ENCODE measurements at regions not wholly inside any gene's neighbourhood (a gene's known extent, or its start where the extent isn't known, plus 50 kb on each side); places are given as distances from the start of the nearest gene placed in this dataset.

GRCh38 chr1:103218821-103219220, 110.5 kb upstream of the COL11A1 start:
- peak overlapping the region; percentile 47; the same call in 1 of the 2 replicates for H3K27ac ChIP-seq
- TF ChIP-seq POLR2AphosphoS5 (IDR thresholded peaks at IDR 0.05; ENCODE audit: borderline replicate concordance, low read depth, low read length): no peak
- no peak for TF ChIP-seq EZH2 (IDR thresholded peaks at IDR 0.05)
- no peak for TF ChIP-seq FOXP2 (optimal IDR thresholded peaks at IDR 0.05; ENCODE audit: control extremely low read depth, extremely low read length, insufficient read depth)
- no peak overlapping the region for H3K4me3 ChIP-seq
- DNase-seq (ENCODE audit: low read depth, low spot score): no peak
- no peaks in the 10 kb centered on the region for H3K9me3 ChIP-seq (ENCODE audit: low read depth, low read length)
- H3K36me3 ChIP-seq (ENCODE audit: insufficient read depth, low read length): no peaks in the 10 kb centered on the region
- H3K9ac ChIP-seq (ENCODE audit: insufficient read length): no peak overlapping the region

- H3K36me3 ChIP-seq (ENCODE audit: insufficient read depth, low read length): no peaks in the 10 kb centered on the region
- no peak for DNase-seq (ENCODE audit: low read depth, low spot score)
- H3K27ac ChIP-seq: peak overlapping the region; percentile 47; the same call in 1 of the 2 replicates
- no peak for TF ChIP-seq FOXP2 (optimal IDR thresholded peaks at IDR 0.05; ENCODE audit: control extremely low read depth, extremely low read length, insufficient read depth)
- TF ChIP-seq POLR2AphosphoS5 (IDR thresholded peaks at IDR 0.05; ENCODE audit: borderline replicate concordance, low read depth, low read length): no peak
- TF ChIP-seq EZH2 (IDR thresholded peaks at IDR 0.05): no peak
- no peaks in the 10 kb centered on the region for H3K9me3 ChIP-seq (ENCODE audit: low read depth, low read length)
- H3K9ac ChIP-seq (ENCODE audit: insufficient read length): no peak overlapping the region
- H3K4me3 ChIP-seq: no peak overlapping the region
Measured at GRCh38 chr1:103218369-103218768, 110.0 kb upstream of the COL11A1 start.

GRCh38 chr1:103211073-103211472, 102.8 kb upstream of the COL11A1 start:
- no peak for DNase-seq (ENCODE audit: low read depth, low spot score)
- H3K9me3 ChIP-seq (ENCODE audit: low read depth, low read length): no peaks in the 10 kb centered on the region
- H3K27ac ChIP-seq: no peak overlapping the region
- H3K4me3 ChIP-seq: no peak overlapping the region
- H3K9ac ChIP-seq (ENCODE audit: insufficient read length): no peak overlapping the region
- TF ChIP-seq EZH2 (IDR thresholded peaks at IDR 0.05): no peak
- no peaks in the 10 kb centered on the region for H3K36me3 ChIP-seq (ENCODE audit: insufficient read depth, low read length)

- no peak for TF ChIP-seq EZH2 (IDR thresholded peaks at IDR 0.05)
- TF ChIP-seq POLR2AphosphoS5 (IDR thresholded peaks at IDR 0.05; ENCODE audit: borderline replicate concordance, low read depth, low read length): no peak
- no peak for TF ChIP-seq FOXP2 (optimal IDR thresholded peaks at IDR 0.05; ENCODE audit: control extremely low read depth, extremely low read length, insufficient read depth)
- Histone ChIP-seq H3K9ac (ENCODE audit: insufficient read length) (no peak overlapping the region), H3K27ac (no peak overlapping the region), H3K9me3 (ENCODE audit: low read depth, low read length) (no peaks in the 10 kb centered on the region), H3K36me3 (ENCODE audit: insufficient read depth, low read length) (no peaks in the 10 kb centered on the region), H3K4me3 (no peak overlapping the region)
- DNase-seq (ENCODE audit: low read depth, low spot score): no peak
Measured at GRCh38 chr1:103208844-103209243, 100.5 kb upstream of the COL11A1 start.

- Histone ChIP-seq H3K36me3 (ENCODE audit: insufficient read depth, low read length) (no peaks in the 10 kb centered on the region), H3K27ac (no peak overlapping the region), H3K4me3 (no peak overlapping the region), H3K9me3 (ENCODE audit: low read depth, low read length) (no peaks in the 10 kb centered on the region), H3K9ac (ENCODE audit: insufficient read length) (no peak overlapping the region)
- DNase-seq (ENCODE audit: low read depth, low spot score): no peak
- no peak for TF ChIP-seq POLR2AphosphoS5 (IDR thresholded peaks at IDR 0.05; ENCODE audit: borderline replicate concordance, low read depth, low read length)
Measured at GRCh38 chr1:103199001-103199400, 90.7 kb upstream of the COL11A1 start.

GRCh38 chr1:103198076-103198475, 89.8 kb upstream of the COL11A1 start:
- TF ChIP-seq FOXP2 (optimal IDR thresholded peaks at IDR 0.05; ENCODE audit: control extremely low read depth, extremely low read length, insufficient read depth) (no peak), POLR2AphosphoS5 (IDR thresholded peaks at IDR 0.05; ENCODE audit: borderline replicate concordance, low read depth, low read length) (no peak), EZH2 (IDR thresholded peaks at IDR 0.05) (no peak)
- DNase-seq (ENCODE audit: low read depth, low spot score): no peak

GRCh38 chr1:103197216-103197615, 88.9 kb upstream of the COL11A1 start:
- no peaks in the 10 kb centered on the region for H3K36me3 ChIP-seq (ENCODE audit: insufficient read depth, low read length)
- H3K9me3 ChIP-seq (ENCODE audit: low read depth, low read length): no peaks in the 10 kb centered on the region
- H3K27ac ChIP-seq: peak overlapping the region; percentile 46
- no peak overlapping the region for H3K4me3 ChIP-seq
- peak; percentile 95 for DNase-seq (ENCODE audit: low read depth, low spot score)
- no peak overlapping the region for H3K9ac ChIP-seq (ENCODE audit: insufficient read length)
- TF ChIP-seq EZH2 (IDR thresholded peaks at IDR 0.05): no peak
- TF ChIP-seq FOXP2 (optimal IDR thresholded peaks at IDR 0.05; ENCODE audit: control extremely low read depth, extremely low read length, insufficient read depth): no peak
- peak; percentile 37; the same call in 1 of the 2 replicates for TF ChIP-seq POLR2AphosphoS5 (IDR thresholded peaks at IDR 0.05; ENCODE audit: borderline replicate concordance, low read depth, low read length)

More at GRCh38 chr1:103198076-103198475, 89.8 kb upstream of the COL11A1 start:
- Histone ChIP-seq H3K9ac (ENCODE audit: insufficient read length) (no peak overlapping the region), H3K9me3 (ENCODE audit: low read depth, low read length) (no peaks in the 10 kb centered on the region), H3K36me3 (ENCODE audit: insufficient read depth, low read length) (no peaks in the 10 kb centered on the region), H3K4me3 (no peak overlapping the region), H3K27ac (no peak overlapping the region)

GRCh38 chr1:103194984-103195383, 86.7 kb upstream of the COL11A1 start:
- Histone ChIP-seq H3K36me3 (ENCODE audit: insufficient read depth, low read length) (no peaks in the 10 kb centered on the region), H3K9me3 (ENCODE audit: low read depth, low read length) (no peaks in the 10 kb centered on the region), H3K27ac (no peak overlapping the region), H3K9ac (ENCODE audit: insufficient read length) (no peak overlapping the region), H3K4me3 (no peak overlapping the region)
- DNase-seq (ENCODE audit: low read depth, low spot score): no peak
- no peak for TF ChIP-seq FOXP2 (optimal IDR thresholded peaks at IDR 0.05; ENCODE audit: control extremely low read depth, extremely low read length, insufficient read depth)
- no peak for TF ChIP-seq POLR2AphosphoS5 (IDR thresholded peaks at IDR 0.05; ENCODE audit: borderline replicate concordance, low read depth, low read length)
- TF ChIP-seq EZH2 (IDR thresholded peaks at IDR 0.05): no peak

GRCh38 chr1:103194060-103194459, 85.7 kb upstream of the COL11A1 start:
- H3K9me3 ChIP-seq (ENCODE audit: low read depth, low read length): no peaks in the 10 kb centered on the region
- no peak for TF ChIP-seq EZH2 (IDR thresholded peaks at IDR 0.05)
- TF ChIP-seq POLR2AphosphoS5 (IDR thresholded peaks at IDR 0.05; ENCODE audit: borderline replicate concordance, low read depth, low read length): no peak
- TF ChIP-seq FOXP2 (optimal IDR thresholded peaks at IDR 0.05; ENCODE audit: control extremely low read depth, extremely low read length, insufficient read depth): no peak
- no peak overlapping the region for H3K27ac ChIP-seq
- H3K9ac ChIP-seq (ENCODE audit: insufficient read length): no peak overlapping the region
- H3K4me3 ChIP-seq: no peak overlapping the region
- DNase-seq (ENCODE audit: low read depth, low spot score): no peak
- H3K36me3 ChIP-seq (ENCODE audit: insufficient read depth, low read length): peaks cover 2% of the 10 kb centered on the region; the same call in 1 of the 2 replicates
